Fibroblast of gingiva (primary cell): ENCODE measurements at regions not wholly inside any gene's neighbourhood (a gene's known extent, or its start where the extent isn't known, plus 50 kb on each side); places are given as distances from the start of the nearest gene placed in this dataset.

Source experiments
- DNase-seq: peaks from one replicate; pipeline ENCODE4 v3.0.0-alpha.2; 2011; ENCODE audit warnings: low read depth

- no peak for DNase-seq
Observed at GRCh38 chr13:77379508-77379907, 52.6 kb upstream of the MYCBP2 start.

DNA sequence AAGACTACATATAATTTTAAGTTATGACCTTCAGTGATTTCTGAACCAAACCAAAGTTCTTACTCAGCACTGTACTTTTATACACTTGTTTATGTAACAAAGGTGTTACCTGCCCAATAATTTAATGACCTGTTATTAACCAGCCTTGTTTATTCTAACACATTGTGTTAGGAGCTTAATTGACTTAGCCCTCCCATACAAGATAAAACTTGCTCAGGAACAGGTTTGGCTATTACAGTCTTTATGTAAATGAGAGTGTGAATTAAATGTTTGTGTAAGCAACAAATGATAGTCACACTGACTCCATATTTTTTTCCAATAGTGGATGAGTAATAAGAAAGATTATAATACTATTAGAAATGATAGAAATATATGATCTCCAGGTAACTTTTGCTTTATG, 51.8 kb upstream of the MYCBP2 start:
- no peak for DNase-seq

DNA sequence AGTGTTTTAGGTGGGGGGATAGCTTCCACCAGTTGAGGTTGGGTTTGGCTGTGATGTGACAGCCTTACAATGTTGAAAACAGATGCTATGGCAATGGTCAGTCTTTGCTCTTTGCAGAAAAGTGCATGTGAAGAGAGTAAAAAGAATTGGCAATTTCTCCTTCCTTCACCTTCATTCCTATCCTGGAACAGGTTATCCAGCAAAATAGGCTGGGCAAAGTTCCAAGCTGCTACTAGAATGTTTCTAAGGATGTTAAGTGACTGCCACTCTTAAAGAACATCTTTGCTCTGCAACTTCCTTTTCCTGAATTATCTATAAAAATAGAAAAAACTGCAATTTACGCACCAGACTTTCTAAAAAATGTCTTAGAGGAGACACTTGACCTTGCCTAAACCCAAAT, 50.1 kb upstream of the MYCBP2 start:
- DNase-seq = no peak
